ENCODE measurements at regions not wholly inside any gene's neighbourhood (a gene's known extent, or its start where the extent isn't known, plus 50 kb on each side); places are given as distances from the start of the nearest gene placed in this dataset.

DNA sequence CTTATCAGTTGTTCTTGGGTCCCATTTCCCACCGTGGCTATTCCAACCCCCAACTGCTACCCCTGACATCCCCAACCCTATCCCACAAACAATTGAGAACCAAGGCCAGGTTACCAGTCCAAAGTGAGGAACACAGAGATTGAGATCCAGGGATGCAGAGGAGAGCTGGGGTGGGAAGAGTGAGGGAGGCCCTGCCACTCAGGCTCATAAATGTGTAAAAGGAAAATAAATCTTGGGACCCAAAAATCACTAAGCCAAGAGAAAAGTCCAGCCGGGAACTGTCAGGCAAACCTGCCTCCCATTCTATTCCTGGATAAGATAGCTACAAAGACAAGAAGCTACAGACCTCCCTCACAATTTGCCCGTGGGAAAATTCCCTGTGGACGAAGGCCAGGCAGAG lies 101.1 kb upstream of the DLG1 start:
- TF ChIP-seq, protein P1, sequence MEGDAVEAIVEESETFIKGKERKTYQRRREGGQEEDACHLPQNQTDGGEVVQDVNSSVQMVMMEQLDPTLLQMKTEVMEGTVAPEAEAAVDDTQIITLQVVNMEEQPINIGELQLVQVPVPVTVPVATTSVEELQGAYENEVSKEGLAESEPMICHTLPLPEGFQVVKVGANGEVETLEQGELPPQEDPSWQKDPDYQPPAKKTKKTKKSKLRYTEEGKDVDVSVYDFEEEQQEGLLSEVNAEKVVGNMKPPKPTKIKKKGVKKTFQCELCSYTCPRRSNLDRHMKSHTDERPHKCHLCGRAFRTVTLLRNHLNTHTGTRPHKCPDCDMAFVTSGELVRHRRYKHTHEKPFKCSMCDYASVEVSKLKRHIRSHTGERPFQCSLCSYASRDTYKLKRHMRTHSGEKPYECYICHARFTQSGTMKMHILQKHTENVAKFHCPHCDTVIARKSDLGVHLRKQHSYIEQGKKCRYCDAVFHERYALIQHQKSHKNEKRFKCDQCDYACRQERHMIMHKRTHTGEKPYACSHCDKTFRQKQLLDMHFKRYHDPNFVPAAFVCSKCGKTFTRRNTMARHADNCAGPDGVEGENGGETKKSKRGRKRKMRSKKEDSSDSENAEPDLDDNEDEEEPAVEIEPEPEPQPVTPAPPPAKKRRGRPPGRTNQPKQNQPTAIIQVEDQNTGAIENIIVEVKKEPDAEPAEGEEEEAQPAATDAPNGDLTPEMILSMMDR (IDR thresholded peaks at IDR 0.05; ENCODE audit: low read depth, low read length, missing input control) = no peak
- TF ChIP-seq NR2F2 (IDR thresholded peaks at IDR 0.05) (no peak), GABPA (IDR thresholded peaks at IDR 0.05 in 1 of 2, conservative IDR thresholded peaks at IDR 0.05 in 1 of 2) (no peak), EGR1 (IDR thresholded peaks at IDR 0.05; ENCODE audit: low read depth in 2 of 2) (no peak), TAF1 (conservative IDR thresholded peaks at IDR 0.05) (no peak), SP1 (IDR thresholded peaks at IDR 0.05) (no peak), FOXA1 (IDR thresholded peaks at IDR 0.05) (no peak), JUND (IDR thresholded peaks at IDR 0.05) (no peak), HNF4G (IDR thresholded peaks at IDR 0.05) (no peak), REST (IDR thresholded peaks at IDR 0.05) (no peak), RXRA (IDR thresholded peaks at IDR 0.05) (no peak)

Measured in liver (tissue), 3 donors.